ENCODE measurements at regions not wholly inside any gene's neighbourhood (a gene's known extent, or its start where the extent isn't known, plus 50 kb on each side); places are given as distances from the start of the nearest gene placed in this dataset.

DNA sequence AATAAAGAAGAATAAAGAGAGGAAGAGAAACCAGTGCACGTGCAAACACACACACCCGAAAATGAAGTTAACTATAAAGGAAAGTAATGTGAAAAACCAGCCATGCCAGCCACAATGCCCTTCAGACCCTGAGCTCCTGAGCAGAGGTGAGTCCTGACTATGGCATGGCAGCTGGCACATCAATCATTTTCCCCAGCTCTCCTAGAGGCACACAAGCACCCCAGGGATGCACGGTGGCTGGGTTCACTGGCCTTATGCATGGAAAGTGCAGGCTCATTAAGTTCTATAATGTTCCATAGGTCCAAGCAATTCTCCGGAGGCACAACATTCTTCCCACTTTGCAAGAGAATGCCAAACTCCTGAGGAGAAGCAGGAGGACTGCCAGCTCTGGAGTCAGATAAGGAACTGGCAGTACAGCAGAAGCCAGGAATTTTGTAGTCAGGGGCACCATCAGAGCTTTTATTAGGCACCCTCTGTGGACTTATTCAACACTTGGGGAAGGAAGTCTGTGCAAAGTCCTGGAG lies 175.0 kb upstream of the PRDM1 start:
- TF ChIP-seq, protein P1, sequence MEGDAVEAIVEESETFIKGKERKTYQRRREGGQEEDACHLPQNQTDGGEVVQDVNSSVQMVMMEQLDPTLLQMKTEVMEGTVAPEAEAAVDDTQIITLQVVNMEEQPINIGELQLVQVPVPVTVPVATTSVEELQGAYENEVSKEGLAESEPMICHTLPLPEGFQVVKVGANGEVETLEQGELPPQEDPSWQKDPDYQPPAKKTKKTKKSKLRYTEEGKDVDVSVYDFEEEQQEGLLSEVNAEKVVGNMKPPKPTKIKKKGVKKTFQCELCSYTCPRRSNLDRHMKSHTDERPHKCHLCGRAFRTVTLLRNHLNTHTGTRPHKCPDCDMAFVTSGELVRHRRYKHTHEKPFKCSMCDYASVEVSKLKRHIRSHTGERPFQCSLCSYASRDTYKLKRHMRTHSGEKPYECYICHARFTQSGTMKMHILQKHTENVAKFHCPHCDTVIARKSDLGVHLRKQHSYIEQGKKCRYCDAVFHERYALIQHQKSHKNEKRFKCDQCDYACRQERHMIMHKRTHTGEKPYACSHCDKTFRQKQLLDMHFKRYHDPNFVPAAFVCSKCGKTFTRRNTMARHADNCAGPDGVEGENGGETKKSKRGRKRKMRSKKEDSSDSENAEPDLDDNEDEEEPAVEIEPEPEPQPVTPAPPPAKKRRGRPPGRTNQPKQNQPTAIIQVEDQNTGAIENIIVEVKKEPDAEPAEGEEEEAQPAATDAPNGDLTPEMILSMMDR (IDR thresholded peaks at IDR 0.05) = no peak
- TF ChIP-seq POLR2A (IDR thresholded peaks at IDR 0.05) = no peak

Data from testis (tissue), 2 donors.